GM21390 (cell line): ENCODE measurements at regions not wholly inside any gene's neighbourhood (a gene's known extent, or its start where the extent isn't known, plus 50 kb on each side); places are given as distances from the start of the nearest gene placed in this dataset.
"Not testable (repeated sequence)": the region's sequence is repeated elsewhere in the genome, so short reads cannot be mapped to it uniquely, and the experiment has no call there.

Source experiments
- ATAC-seq: cut with Tn5 transposase; IDR thresholded peaks from one replicate; pipeline ENCODE4 v1.9.1; 2021; ENCODE audit not compliant: unreplicated experiment

GRCh38 chr7:12930534-12930933 is 243.1 kb downstream of the ARL4A start:
- no peak for ATAC-seq

- not testable (repeated sequence) for ATAC-seq
Measured at GRCh38 chr7:12931465-12931864, 244.0 kb downstream of the ARL4A start.

- ATAC-seq: no peak
Measured at GRCh38 chr7:12939694-12940093, 252.3 kb downstream of the ARL4A start.

GRCh38 chr7:12941512-12941911 is 254.1 kb downstream of the ARL4A start:
- no peak for ATAC-seq

- ATAC-seq: no peak
Measured at GRCh38 chr7:12942609-12943008, 255.2 kb downstream of the ARL4A start.

- ATAC-seq: no peak
Measured at GRCh38 chr7:12943781-12944180, 256.3 kb downstream of the ARL4A start.

GRCh38 chr7:12945901-12946300 is 258.5 kb downstream of the ARL4A start:
- no peak for ATAC-seq

GRCh38 chr7:12947465-12947864 is 260.0 kb downstream of the ARL4A start:
- no peak for ATAC-seq

GRCh38 chr7:12949060-12949931 is 261.9 kb downstream of the ARL4A start:
- no peak for ATAC-seq

GRCh38 chr7:12951397-12951801 is 264.0 kb downstream of the ARL4A start:
- no peak for ATAC-seq

GRCh38 chr7:12954380-12955033 is 267.1 kb downstream of the ARL4A start:
- no peak for ATAC-seq

GRCh38 chr7:12957487-12957886 is 270.1 kb downstream of the ARL4A start:
- ATAC-seq: no peak

- ATAC-seq: no peak
Measured at GRCh38 chr7:12961910-12962480, 274.6 kb downstream of the ARL4A start.

- ATAC-seq: no peak
Measured at GRCh38 chr7:12963435-12963834, 276.0 kb downstream of the ARL4A start.

GRCh38 chr7:12964836-12965235 is 277.4 kb downstream of the ARL4A start:
- ATAC-seq: no peak

- ATAC-seq: no peak
Measured at GRCh38 chr7:12965767-12966166, 278.3 kb downstream of the ARL4A start.

- no peak for ATAC-seq
Measured at GRCh38 chr7:12967322-12967721, 279.9 kb downstream of the ARL4A start.

- ATAC-seq: no peak
Measured at GRCh38 chr7:12968836-12969422, 281.5 kb downstream of the ARL4A start.

GRCh38 chr7:12970626-12971025 is 283.2 kb downstream of the ARL4A start:
- ATAC-seq: no peak

GRCh38 chr7:12974451-12975166 is 287.2 kb downstream of the ARL4A start:
- no peak for ATAC-seq

GRCh38 chr7:12975412-12975811 is 288.0 kb downstream of the ARL4A start:
- no peak for ATAC-seq
